Suprapubic skin (tissue), 4 donors: ENCODE measurements at regions not wholly inside any gene's neighbourhood (a gene's known extent, or its start where the extent isn't known, plus 50 kb on each side); places are given as distances from the start of the nearest gene placed in this dataset.

Source experiments
- DNase-seq, 2 donors: peaks; one replicate each; pipeline ENCODE4 v3.0.0-alpha.2; 2019; ENCODE audit warnings: low spot score in 2 of 2
- H3K27ac ChIP-seq: fragments of 200-600 bp; sonication (generic); one replicate; pipeline ENCODE4 v1.5.1; 2019
- H3K27me3 ChIP-seq: fragments of 200-600 bp; sonication (generic); one replicate; pipeline ENCODE4 v1.5.1; 2019
- H3K36me3 ChIP-seq: fragments of 200-600 bp; sonication (generic); one replicate; pipeline ENCODE4 v1.5.1; 2019
- H3K4me1 ChIP-seq: fragments of 200-600 bp; sonication (generic); one replicate; pipeline ENCODE4 v1.5.1; 2019
- H3K4me3 ChIP-seq: fragments of 200-600 bp; sonication (generic); one replicate; pipeline ENCODE4 v1.5.1; 2019; ENCODE audit warnings: mild to moderate bottlenecking
- H3K9me3 ChIP-seq: fragments of 200-600 bp; sonication (generic); one replicate; pipeline ENCODE4 v1.5.1; 2019
- EP300 ChIP-seq: sonication (generic); formaldehyde crosslinking; IDR thresholded peaks from one replicate; pipeline ENCODE4 v1.6.1; 2017; ENCODE audit warnings: antibody characterized with exemption
- POLR2A ChIP-seq, 2 donors: fragments of 450-650 bp; IDR thresholded peaks; one replicate each; pipeline ENCODE4 v1.6.1; 2017; ENCODE audit warnings: antibody characterized with exemption in 2 of 2, mild to moderate bottlenecking in 2 of 2, moderate library complexity in 2 of 2
- POLR2AphosphoS5 ChIP-seq, 3 donors: sonication (generic); formaldehyde crosslinking; IDR thresholded peaks; one replicate each; pipeline ENCODE4 v1.6.1; 2017; ENCODE audit warnings: antibody characterized with exemption in 3 of 3
- WGBS: methylation state at CpG from one replicate; pipeline ENCODE4 v1.1.5; 2018; 5-methylcytosine and 5-hydroxymethylcytosine counted together
- TF ChIP-seq, protein P1 (sequence below), 2 donors: fragments of 200-600 bp in 1 of 2; fragments of 450-650 bp in 1 of 2; sonication (generic) in 1 of 2; IDR thresholded peaks; one replicate each; pipeline ENCODE4 v1.5.1; 2016 to 2019; ENCODE audit warnings: antibody characterized with exemption in 2 of 2, mild to moderate bottlenecking in 1 of 2, moderate library complexity in 1 of 2

DNA sequence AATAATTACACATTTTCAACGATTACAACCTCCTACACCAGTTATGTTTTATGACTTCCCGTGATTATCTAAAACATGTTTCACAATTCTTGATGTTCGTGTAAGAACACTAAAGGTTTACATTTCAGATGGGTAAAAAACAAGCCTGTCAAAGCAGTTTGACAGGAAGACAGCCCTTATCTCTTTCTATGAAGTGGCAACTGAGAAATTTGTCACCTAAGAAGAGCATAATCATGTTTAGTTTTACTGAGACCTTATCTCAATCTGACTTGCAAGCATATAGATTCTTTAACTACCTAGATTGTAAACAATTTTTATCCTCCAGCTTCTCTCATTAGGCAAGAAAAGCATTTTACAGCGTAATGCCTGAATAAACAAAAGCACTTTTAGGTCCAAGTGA, 218.4 kb upstream of the ZBED5 start:
- no peak for TF ChIP-seq EP300
- no peak for TF ChIP-seq POLR2AphosphoS5 (IDR thresholded peaks at IDR 0.05)
- TF ChIP-seq, protein P1, sequence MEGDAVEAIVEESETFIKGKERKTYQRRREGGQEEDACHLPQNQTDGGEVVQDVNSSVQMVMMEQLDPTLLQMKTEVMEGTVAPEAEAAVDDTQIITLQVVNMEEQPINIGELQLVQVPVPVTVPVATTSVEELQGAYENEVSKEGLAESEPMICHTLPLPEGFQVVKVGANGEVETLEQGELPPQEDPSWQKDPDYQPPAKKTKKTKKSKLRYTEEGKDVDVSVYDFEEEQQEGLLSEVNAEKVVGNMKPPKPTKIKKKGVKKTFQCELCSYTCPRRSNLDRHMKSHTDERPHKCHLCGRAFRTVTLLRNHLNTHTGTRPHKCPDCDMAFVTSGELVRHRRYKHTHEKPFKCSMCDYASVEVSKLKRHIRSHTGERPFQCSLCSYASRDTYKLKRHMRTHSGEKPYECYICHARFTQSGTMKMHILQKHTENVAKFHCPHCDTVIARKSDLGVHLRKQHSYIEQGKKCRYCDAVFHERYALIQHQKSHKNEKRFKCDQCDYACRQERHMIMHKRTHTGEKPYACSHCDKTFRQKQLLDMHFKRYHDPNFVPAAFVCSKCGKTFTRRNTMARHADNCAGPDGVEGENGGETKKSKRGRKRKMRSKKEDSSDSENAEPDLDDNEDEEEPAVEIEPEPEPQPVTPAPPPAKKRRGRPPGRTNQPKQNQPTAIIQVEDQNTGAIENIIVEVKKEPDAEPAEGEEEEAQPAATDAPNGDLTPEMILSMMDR (IDR thresholded peaks at IDR 0.05), result no peak
- no peak for TF ChIP-seq POLR2A (IDR thresholded peaks at IDR 0.05)
- WGBS, result 45% methylated on average over 4 of the region's 4 CpGs
- Histone ChIP-seq H3K36me3 (no peaks in the 10 kb centered on the region), H3K27me3 (no peaks in the 10 kb centered on the region), H3K4me3 (no peak overlapping the region), H3K9me3 (no peaks in the 10 kb centered on the region), H3K27ac (no peak overlapping the region), H3K4me1 (no peaks in the 10 kb centered on the region)
- DNase-seq, result no peak

DNA sequence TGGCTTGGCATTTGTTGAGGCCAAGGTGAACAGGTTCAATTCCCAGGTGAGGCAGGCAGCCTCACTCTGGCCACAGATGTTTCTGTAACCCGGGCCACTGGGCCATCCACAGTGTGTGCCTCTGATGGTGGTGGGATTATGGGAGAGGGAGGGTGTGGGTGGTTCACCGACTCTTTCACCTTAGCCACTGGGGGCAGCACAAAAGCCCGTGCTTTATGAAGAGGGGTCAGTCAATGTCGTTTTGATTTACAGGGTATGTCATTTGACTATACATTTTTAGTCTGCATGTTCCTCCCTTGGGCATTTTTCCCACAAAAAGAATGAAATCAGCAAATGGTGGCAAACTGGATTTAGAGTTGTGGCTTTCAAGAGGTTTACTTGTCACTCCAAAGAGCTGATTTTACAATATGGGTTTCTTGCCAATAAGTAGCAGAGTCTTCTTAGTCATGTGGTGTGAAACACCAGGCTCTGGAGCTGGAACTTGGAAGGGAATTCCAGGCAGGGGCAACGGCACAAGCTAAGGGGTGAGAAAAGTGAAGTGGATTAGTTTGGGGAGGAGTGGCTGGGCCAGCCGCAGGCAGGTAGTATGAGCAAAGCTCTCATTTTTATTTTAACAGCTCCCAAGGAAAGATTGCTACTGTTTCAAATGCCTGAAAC, 217.8 kb upstream of the ZBED5 start:
- 47% methylated on average over 5 of the region's 6 CpGs for WGBS
- TF ChIP-seq, protein P1 (IDR thresholded peaks at IDR 0.05), result no peak
- TF ChIP-seq EP300 (no peak), POLR2A (IDR thresholded peaks at IDR 0.05) (no peak), POLR2AphosphoS5 (IDR thresholded peaks at IDR 0.05) (no peak)
- H3K9me3 ChIP-seq, result no peaks in the 10 kb centered on the region

DNA sequence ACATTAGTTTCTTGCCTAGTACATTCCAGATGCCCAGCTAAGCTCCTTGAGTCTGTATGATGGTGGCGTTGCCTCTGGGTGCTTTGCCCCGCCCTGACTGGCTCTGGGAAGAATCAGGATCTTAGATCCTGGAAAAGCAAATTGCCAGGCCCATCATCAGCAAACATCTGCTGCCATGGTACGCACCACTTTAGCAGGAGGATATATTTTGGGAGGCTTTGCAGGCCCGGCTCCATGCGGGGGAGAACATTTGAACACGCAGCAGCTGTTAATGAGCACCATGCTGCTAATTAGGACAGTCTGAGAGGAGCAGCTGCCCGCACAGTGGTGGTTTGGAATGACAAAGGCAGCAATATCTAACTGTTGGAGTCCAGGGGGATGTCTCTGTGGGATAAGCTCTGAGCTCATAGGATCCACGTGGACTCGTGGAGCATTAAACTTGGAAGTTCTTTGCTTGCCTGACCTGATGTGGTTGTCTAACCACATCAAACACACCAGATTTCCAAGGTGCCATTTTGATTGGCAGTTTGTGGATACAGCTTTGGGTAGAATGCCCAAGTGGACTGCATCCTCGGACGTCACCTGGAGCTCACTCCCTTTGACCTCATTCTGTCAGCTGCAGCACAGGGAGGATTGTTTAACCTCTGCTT, 217.0 kb upstream of the ZBED5 start:
- DNase-seq, result no peak
- WGBS, result 88% methylated on average over 11 of the region's 11 CpGs
- no peaks in the 10 kb centered on the region for H3K36me3 ChIP-seq

More for the DNA sequence above, 217.8 kb upstream of the ZBED5 start:
- Histone ChIP-seq H3K4me1 (peaks cover 1% of the 10 kb centered on the region), H3K36me3 (no peaks in the 10 kb centered on the region), H3K27ac (no peak overlapping the region), H3K27me3 (no peaks in the 10 kb centered on the region), H3K4me3 (no peak overlapping the region)
- DNase-seq, result no peak

DNA sequence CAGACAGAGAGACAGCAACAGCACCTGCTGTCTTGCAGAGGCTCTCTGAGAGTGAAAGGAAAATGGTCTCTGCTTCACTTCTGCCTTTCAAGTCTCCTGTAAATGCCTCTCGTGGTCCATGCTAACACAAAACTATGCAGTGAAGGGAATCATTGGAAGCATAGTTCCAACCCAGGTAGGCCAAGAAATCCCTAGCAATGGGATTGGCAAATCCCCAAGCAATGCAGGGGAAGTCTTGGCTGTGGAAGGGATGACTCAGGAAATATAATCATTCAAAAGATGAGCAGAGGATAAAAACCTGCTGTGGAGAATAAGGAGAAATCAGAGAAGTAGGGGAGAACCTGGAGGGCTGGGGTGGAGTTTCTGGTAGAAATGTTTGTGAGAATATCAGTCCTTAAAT, 216.1 kb upstream of the ZBED5 start:
- H3K27me3 ChIP-seq, result no peaks in the 10 kb centered on the region
- WGBS, result 50% methylated on average over 1 of the region's 1 CpG
- TF ChIP-seq POLR2A (IDR thresholded peaks at IDR 0.05) (no peak), EP300 (no peak), POLR2AphosphoS5 (IDR thresholded peaks at IDR 0.05) (no peak)
- TF ChIP-seq, protein P1 (IDR thresholded peaks at IDR 0.05), result no peak
- H3K4me1 ChIP-seq, result peaks cover 5% of the 10 kb centered on the region
- DNase-seq, result no peak
- no peaks in the 10 kb centered on the region for H3K36me3 ChIP-seq
- H3K4me3 ChIP-seq, result no peak overlapping the region
- H3K27ac ChIP-seq, result no peak overlapping the region
- H3K9me3 ChIP-seq, result no peaks in the 10 kb centered on the region

More for the DNA sequence above, 217.0 kb upstream of the ZBED5 start:
- Histone ChIP-seq H3K4me3 (no peak overlapping the region), H3K4me1 (peaks cover 5% of the 10 kb centered on the region), H3K9me3 (no peaks in the 10 kb centered on the region), H3K27ac (no peak overlapping the region), H3K27me3 (no peaks in the 10 kb centered on the region)
- TF ChIP-seq EP300, result no peak
- no peak for TF ChIP-seq POLR2AphosphoS5 (IDR thresholded peaks at IDR 0.05)

DNA sequence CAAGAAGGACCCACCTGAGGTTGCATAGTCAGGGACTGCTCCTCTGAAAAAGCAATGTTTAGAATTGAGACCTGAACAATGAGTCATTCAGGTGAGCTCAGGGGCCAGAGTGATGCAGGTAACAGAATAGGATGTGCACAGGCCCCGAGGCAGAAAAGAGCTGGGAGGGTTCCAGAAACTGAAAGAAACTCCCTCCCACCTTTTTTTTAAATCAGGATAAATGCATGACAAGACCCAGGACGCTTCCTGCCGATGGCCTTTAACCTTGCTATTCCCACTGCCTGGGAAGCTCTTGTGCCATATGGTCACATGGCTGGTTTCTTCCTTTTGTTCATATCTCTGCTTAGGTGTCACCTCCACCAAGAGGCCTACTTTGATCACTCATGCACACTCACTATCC, 214.2 kb upstream of the ZBED5 start:
- WGBS, result 56% methylated on average over 3 of the region's 3 CpGs
- no peak for TF ChIP-seq POLR2AphosphoS5 (IDR thresholded peaks at IDR 0.05)
- TF ChIP-seq, protein P1 (IDR thresholded peaks at IDR 0.05), result no peak
- TF ChIP-seq EP300, result no peak
- TF ChIP-seq POLR2A (IDR thresholded peaks at IDR 0.05), result no peak
- H3K27ac ChIP-seq, result no peak overlapping the region

More for the DNA sequence above, 214.2 kb upstream of the ZBED5 start:
- H3K4me1 ChIP-seq, result peaks cover 5% of the 10 kb centered on the region
- no peaks in the 10 kb centered on the region for H3K27me3 ChIP-seq
- H3K36me3 ChIP-seq, result no peaks in the 10 kb centered on the region
- H3K4me3 ChIP-seq, result no peak overlapping the region
- no peak for DNase-seq
- H3K9me3 ChIP-seq, result no peaks in the 10 kb centered on the region
